Activated CD8-positive, alpha-beta memory T cell treated with anti-CD3 and anti-CD28 coated beads, Interleukin-2, amount 50 U/mL, for 48 hours (primary cell): ENCODE measurements at regions not wholly inside any gene's neighbourhood (a gene's known extent, or its start where the extent isn't known, plus 50 kb on each side); places are given as distances from the start of the nearest gene placed in this dataset.

Source experiments
- DNase-seq: peaks from one replicate; pipeline ENCODE4 v3.0.0-alpha.2; 2020

GRCh38 chr14:75372260-75372659, 55.6 kb upstream of the JDP2 start:
- no peak for DNase-seq

GRCh38 chr14:75373133-75373532, 54.7 kb upstream of the JDP2 start:
- no peak for DNase-seq

GRCh38 chr14:75373616-75374015, 54.2 kb upstream of the JDP2 start:
- DNase-seq = no peak

- no peak for DNase-seq
Observed at GRCh38 chr14:75374911-75375310, 52.9 kb upstream of the JDP2 start.

GRCh38 chr14:75375983-75376382, 51.8 kb upstream of the JDP2 start:
- DNase-seq = no peak
